GM19351 (cell line): ENCODE measurements at regions not wholly inside any gene's neighbourhood (a gene's known extent, or its start where the extent isn't known, plus 50 kb on each side); places are given as distances from the start of the nearest gene placed in this dataset.

Experiments used
- ATAC-seq: cut with Tn5 transposase; IDR thresholded peaks from one replicate; pipeline ENCODE4 v1.9.1; 2021; ENCODE audit warnings: mild to moderate bottlenecking, moderate library complexity; ENCODE audit not compliant: unreplicated experiment

DNA sequence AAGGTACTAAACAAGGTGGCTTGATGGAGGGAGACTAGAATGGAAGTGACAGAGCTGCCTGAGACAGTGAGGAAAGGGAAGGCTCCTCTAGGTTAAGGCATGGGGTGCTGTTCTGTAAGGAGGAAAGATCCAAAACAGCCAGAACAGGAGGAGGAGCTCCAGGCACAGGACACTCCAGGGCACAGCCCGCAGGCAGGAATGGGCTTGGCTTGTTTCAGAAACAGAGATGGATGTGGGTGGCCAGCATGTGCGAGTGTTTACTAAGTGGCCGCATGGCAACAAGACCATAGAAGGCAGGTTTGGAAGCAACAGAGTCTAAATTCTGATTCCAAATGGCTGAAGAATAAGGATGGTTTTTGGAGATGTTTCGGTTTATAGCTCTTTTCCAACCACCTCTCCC, 889.1 kb downstream of the AACS start:
- no peak for ATAC-seq

DNA sequence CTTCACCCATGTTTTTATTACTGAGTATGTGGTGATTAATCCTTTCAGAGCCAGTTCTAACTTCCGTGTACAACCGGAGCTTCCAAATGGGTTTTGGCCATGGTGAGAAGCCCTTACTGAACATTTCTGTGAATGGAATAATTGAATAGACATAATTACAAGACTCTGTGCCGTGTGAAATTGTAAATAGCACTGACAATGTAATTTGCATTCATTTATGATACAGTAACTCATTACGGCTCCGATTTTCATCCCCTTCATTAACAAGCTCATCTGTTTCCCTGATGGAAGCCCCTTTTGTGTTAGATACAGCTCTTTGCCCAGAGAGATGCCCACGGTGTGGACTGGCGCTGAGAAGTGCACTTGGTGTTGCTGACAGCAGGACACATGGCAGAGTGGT, 891.0 kb downstream of the AACS start:
- no peak for ATAC-seq

DNA sequence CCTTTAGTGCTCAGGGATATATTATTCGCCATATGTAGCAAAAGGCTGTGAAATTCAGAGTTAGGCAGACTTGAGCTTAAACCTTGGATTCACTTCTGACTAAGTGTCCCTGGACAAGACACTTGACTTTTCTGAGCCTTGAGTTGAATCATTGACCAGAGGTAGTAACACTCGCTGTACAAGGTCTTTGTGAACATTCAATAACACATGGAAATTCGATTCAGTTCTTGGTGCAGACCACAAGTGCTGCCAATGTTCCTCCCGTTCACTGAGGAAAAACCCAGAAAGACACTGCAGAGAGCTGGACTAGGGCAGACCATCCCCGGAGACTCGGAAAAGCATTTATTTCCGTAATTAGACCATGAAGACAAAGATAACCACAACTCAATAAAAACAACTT, 901.4 kb downstream of the AACS start:
- ATAC-seq: no peak

DNA sequence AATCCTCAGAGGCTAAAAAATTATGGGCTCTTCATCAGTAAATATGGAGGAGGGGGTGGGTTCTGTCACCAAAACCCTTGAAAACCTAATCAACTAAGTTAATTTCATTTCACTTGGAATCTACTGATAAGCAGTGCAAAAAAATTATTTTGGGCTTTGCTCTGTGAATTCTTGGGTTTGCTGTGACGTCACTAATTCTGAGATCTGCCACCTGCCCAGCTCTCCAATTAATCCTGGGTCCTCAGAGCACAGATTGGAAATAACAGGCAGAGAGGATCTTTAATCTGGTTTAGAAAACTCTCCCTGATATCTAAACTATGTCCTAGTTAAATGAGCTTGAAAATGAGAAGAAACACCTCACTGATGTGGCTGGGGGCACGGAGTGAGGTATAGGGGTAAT, 903.2 kb downstream of the AACS start:
- no peak for ATAC-seq

DNA sequence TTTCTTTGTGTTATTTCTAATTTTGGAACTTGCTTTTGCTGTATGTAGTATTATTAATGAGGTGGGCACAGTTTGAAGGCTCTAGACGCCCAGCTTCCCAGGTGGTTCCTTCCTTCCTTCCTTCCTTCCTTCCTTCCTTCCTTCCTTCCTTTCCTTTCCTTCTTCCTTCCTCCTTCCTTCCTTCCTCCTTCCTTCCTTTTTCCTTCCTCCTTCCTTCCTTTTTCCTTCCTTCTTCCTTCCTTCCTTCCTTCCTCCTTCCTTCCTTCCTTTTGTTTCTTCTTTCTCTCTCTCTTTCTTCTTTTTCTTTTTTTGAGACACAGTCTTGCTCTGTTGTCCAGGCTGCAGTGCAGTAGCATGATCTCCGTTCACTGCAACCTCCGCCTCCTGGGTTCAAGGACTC, 906.7 kb downstream of the AACS start:
- no peak for ATAC-seq

DNA sequence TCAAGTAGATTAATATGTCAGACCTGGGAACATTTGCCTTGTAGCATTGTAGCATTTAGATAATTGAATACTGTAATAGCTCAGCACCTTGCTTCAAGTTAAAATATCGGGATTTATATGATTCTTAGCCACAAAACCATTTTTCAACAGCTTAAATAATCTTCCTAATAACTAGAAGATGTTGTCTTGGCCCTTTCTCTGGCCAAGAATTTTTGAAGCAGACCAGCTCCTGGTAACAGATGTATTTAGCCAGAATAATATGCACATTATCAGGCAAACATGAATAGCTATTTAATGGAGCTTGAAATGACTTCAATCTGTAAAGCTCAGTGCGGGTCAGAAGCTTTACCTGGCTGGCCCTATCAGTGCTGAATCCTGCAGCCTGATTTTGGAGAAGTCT, 913.1 kb downstream of the AACS start:
- no peak for ATAC-seq

DNA sequence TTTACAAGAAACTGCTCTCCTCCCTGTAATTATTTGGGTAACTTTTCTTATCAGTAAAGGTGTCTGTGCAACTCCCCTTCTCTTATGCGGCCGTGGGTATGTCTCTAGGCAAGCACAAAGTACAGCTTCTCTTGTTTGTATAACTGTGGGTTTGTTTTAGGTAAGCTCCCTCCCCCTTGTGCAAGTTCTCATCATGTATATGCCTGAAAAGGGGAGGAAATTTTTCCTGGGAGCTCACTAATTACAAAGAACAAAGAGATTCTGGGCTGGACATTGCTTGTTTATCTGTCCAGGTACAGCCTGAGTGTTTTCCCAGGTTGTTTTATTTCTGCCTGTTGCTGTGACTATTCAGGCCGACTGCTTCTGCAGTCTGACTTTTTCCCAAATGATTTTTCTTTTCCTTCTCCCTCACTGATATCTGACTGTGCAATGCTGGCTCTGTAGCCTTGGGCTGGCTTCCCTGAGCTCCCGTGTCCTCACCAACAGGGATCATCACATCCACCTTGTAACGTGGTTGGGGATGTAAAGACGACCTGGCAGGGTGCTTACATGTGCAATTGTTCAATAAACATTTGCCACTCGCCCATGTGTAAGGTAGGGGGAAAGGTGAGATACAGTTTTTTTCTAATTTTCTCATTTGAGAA, 916.5 kb downstream of the AACS start:
- ATAC-seq: no peak

DNA sequence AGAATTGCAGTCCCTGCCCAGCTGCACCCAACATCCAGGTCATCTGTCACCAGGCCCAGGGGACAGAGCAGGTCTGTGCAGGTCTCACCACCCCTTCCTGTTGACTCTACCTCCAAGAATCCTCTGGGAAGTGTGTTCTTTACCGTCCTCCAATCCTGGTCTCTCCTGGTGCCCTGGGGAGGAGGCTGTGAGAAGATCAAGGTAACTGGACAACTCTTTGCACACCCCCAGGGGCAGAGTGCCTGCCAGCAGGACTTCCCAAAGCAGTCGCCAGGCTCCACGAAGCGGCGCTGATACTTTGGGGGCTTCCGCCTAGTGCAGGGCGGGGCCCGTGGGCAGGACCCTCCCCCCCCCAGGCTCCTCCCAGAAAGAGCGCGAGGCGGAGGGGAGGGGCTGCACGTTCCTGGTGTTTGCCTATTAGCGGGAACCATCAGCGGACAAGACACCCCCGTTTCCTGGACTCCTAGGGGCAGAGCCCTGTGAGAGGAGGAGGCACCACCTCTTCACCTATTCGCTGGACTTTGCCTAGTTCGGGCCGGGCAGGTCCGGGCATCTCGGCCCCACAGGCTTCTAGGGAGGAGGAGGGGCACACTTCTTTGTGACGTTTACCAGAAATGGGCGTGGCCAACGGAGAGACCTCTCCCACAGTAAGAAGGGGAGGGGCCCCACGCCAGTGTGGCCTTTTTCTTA, 918.0 kb downstream of the AACS start:
- no peak for ATAC-seq

DNA sequence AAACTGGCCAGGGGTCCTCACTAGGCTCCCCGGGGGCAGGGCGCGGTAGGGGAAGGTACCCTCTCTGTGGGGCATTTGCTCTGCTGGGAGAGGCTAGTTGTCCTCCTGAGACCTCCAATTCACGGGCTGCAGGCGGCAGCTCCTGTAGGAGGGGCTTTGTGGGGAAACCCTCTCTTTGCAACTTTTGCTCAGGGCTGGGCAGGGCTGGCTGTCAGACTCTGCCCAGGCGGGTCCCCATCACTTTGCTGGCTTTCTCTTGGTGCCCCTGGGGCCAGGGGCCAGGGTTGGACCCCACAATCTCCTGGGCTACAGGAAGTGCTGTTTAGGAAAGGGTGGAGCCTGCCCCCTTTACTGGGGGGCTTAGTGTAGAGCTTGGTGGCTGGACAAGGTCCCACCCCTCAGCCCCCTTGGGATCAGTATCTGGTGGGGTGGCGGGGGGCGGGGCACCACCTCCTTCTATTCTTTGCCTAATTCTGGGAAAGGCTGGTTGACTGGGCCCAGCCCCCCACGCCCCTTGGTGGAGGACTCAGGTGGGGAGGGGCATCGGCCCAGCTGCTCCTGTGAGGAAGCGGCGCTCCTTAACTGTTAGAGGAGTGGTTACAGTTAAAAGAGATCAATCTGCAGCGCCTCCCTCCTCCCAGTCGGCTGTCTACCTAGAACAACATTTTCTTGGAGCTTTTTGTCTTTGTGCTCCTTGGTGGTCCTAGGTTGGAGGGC, 918.7 kb downstream of the AACS start:
- no peak for ATAC-seq

DNA sequence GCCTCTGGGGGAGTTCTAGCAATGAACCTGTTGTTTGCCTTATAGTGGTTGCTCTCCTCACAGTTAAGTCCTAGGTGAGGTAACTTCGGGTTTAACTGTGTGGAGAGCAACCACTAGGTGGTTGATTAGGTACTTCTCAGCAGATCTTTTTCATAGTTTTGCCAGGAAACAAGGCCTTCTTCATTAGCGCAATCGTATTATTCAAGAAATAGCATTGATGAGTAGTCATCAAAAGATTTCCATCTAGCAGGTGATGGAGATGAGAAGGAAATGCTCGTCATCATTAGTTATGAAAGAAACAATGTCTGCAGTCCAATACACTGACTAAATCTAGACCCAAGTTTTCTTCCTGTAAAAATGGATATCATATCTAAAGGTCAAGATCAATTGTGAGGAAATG, 923.3 kb downstream of the AACS start:
- ATAC-seq: no peak

DNA sequence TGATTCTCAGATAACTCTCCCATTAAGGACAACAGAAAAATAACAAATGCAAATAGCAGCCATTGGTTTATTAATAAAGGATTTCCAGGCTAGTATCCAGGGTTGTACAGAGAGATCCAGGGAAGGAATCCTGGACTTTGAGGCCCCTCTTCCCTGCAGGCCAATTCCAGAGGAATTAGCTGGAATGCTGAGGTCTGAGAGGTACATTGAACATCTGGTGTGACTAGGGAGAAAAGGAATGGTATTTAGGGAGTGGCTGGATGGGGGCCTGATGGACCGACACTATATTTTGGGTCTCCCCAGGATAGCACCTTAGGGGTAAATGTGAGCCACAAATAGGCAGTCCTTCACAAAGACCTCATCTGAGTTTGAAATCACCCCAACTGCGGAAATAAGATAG, 924.5 kb downstream of the AACS start:
- ATAC-seq: no peak

DNA sequence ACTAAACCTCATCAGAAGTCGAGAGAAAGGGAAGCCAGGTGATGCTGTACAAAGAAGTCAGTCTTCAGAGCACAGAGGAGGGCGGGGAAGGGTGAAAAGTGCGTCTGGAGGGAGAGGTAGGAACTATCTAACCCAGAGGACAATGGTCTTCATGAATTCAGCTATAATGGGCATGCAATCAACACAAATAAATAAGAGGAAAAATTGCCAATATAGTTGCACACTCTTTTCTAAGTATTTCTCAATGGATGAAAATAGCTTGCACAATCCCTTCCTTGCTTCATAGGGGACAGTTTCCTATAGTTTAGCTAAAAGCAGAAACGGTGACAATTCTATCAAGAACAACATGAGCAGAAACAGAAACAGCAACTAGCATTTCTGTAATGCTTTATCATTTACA, 931.2 kb downstream of the AACS start:
- no peak for ATAC-seq

DNA sequence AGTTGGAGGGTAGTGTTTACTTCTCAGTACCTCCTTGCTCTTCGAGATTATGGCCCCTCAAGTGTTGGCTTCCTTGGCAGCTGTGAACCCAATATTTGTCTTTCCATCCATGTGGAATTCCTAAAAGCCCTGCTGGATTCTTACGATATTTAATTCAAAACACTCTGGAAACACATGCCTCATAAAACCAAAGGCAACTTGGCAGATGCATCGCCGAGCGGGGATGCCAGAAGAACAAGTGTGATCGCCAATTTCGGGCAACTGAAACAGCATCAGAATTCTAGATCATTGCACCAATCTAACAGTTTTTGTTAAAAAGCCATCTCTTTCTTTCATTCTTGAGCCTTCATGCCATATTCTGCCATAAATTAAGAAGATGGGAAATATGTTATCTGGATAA, 934.4 kb downstream of the AACS start:
- no peak for ATAC-seq

DNA sequence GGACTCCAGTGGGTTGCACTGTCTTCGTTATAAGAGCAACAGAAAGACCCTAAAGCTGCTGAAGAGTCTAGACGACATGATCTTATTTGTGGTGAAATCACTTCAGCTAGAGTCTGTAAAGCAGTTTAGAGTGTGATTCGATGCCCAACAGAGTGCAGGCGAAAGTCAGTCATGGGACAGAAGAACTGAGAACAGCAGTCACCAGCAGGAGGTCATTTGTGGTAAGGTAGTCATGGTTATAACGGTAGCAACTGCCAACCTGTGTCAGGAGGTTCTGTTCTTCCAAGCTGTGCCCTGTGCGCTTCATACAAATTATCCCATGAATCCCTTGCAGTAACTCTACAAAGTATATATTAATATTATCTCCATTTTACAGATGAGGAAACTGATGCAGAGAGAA, 954.1 kb downstream of the AACS start:
- no peak for ATAC-seq

DNA sequence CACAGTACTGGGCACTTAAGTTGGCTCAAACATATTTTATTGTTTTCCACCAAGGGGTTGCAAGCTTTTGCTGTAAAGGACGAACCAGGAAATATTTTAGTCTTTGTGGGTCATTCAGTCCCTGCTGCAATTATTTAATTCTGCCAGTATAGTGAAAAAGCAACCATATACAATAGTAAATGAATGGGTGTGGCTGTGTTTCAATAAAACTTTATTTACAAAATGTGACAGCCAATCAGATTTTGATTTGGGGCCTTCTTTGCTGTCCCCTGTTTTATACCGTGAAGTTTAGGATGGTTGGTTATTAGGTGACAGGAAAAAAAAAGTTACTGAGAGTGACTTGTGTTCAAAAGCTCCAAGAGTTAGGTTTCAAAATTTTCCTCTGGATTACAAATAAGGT, 956.4 kb downstream of the AACS start:
- ATAC-seq: no peak

DNA sequence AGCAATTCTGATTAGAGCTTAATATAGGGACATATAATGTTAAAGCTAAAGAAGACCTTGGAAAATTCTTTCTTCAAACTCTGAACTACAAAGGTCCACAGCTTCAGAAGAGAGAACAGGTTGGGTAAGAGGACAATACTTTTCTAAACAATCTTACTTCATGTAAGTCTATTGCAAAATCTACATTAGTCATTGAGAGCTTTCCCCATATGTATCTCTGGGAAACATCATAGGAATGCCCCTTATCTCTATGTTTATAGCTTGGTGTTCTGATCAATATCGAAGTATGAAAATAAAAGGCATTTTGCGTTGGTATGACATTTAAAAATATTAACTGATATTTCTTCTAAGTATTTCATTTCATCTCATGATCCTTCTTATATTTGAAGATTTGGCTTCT, 962.6 kb downstream of the AACS start:
- no peak for ATAC-seq

DNA sequence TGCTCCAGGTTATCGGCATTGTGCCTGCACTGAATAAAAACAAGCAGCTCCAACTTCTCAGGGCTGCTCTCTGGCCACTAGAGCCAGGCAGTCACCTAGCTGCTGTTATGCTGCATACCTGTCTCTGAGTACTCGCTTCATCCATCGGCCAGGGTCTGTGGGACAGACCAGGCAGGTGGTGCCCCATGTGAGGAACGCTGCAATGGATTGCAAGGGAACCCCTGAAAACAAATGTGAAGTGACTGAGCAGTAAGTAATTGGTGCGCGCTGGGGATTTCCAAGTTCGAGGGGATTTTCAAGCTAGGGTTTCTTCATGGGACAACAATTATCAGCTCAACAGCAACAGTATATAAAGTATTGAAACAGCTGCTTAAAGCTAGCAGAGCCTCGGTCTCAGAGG, 965.3 kb downstream of the AACS start:
- no peak for ATAC-seq

DNA sequence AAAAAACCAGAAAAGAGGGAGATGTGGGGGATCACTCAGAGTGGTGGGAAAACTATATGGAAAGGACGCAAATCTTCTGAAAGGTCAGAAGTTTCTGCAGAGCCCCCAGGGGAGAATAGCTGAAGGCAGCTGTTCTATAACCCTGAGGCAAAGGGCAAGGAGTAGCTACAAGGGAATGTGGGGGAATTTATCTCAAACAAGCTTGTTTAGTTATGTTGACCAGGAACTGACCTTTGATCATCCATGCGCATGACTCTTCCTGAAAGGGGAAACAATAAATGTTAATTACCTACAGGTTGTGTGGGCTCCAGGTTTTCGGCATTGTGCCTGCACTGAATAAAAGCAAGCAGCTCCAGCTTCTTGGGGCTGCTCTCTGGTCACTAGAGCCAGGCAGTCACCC, 968.5 kb downstream of the AACS start:
- ATAC-seq: no peak

DNA sequence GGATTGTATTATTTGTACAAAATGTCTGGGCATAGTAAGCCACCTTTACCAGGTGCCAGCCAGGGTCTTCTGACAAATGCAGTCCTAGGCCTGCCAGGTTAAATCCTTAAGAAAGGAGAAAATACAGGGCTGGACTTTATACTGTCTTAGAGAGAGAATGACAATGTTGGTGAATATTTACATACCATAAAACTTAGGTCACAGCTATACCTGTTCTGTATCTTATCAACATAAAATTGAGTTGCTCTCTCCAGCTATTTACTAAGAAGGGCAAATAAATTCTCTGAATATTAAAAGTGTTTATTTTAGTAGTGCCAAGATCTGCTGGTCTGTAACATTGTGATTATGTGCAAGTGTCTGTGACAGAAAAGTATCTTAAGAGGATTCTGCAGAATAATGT, 971.1 kb downstream of the AACS start:
- no peak for ATAC-seq

DNA sequence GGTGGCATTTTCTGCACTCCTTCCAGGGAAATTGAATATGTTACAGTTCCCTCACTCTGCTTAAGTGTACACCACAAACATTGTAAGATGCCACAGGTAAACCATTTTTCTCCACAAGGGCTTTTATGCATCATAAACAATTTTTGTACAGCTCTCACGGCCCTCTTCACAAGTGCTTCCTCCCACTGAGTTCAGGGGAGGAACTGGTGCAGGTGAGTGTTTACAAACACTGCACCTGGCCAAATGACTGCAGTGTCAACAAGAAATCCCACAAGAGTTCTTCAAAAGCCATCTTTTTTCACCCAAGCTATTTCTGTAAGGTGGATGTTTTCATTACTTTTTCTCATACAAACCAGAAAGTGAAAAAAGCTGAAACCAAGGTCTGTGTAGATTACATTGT, 973.2 kb downstream of the AACS start:
- no peak for ATAC-seq

DNA sequence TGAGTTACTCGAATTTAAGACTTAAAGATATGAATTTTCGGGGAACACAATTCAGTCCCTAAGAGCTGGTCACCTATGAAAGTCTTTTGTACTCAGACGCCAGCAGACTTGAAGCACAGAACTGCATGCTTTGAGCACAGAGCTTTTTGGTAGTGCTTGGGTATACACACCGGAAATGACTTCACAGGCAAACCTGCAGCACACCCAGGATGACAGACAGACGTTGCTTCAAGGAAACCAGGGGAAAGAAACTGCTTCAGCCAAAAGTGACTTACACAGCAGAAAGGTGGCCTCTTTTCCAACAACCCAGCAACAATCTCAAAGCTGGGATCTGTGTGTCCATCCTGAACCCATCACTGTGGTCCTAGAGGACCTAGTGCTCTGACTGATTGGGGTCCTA, 975.1 kb downstream of the AACS start:
- ATAC-seq: no peak

DNA sequence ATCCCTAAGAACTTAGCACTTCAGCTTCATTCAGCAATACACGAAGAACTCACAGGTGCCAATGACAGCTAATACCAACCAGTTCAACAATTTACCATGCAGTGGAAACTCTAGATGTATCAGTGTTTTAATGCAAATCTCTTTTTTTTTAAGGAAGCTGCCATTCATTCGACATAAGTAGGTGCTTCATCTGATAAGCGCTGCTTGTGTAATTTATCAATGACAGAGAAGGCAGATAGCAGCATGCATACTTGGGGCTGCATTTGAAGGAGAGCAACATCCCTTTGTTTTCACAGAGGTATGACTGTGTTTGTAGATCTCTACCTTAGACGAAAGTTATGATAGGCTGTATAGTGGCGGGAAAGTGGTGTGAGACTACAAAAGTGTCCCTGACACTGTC, 977.1 kb downstream of the AACS start:
- ATAC-seq: no peak
